GM12878 (cell line): ENCODE measurements at regions not wholly inside any gene's neighbourhood (a gene's known extent, or its start where the extent isn't known, plus 50 kb on each side); places are given as distances from the start of the nearest gene placed in this dataset.

Experiments
- ATAC-seq: fragments of 200-7000 bp; cut with Tn5 transposase; 3 replicates; pipeline ENCODE4 v1.9.1; 2020; ENCODE audit warnings: mild to moderate bottlenecking, moderate library complexity
- BruUV-seq: library from RNA; stranded (reverse); fragments of 400-500 nt; replicated peaks from 2 replicates; lab custom pipeline; 2021; lab: Mats Ljungman, UMichigan
- CTCF ChIA-PET: fragments of 300-600 bp; sonication (Branson Sonifier 250); formaldehyde crosslinking; extraction: SDS; loops from one replicate; lab custom pipeline; 2021; ENCODE audit warnings: inconsistent platforms; lab: Yijun Ruan, JAX
- POLR2A ChIA-PET: fragments of 350-600 bp; formaldehyde crosslinking; extraction: SDS; loops from one replicate; lab custom pipeline; 2021; ENCODE audit warnings: inconsistent platforms; lab: Charles Lee
- RAD21 ChIA-PET: fragments of 300-600 bp; sonication (Branson Sonifier 250); formaldehyde crosslinking; loops from one replicate; lab custom pipeline; 2023; ENCODE audit warnings: antibody characterized with exemption; ENCODE audit not compliant: unreplicated experiment; lab: Charles Lee
- SMC1A ChIA-PET: fragments of 300-600 bp; sonication (Branson Sonifier 250); formaldehyde crosslinking; loops from one replicate; lab custom pipeline; 2023; ENCODE audit not compliant: unreplicated experiment, uncharacterized antibody; lab: Charles Lee
- DNase-seq: peaks from one replicate; pipeline ENCODE4 v3.0.0-alpha.2; 2011; ENCODE audit warnings: low read depth, low spot score
- FAIRE-seq: peaks from 3 replicates; lab custom pipeline; 2011; peaks lifted over from hg19 to GRCh38; lab: Jason Lieb, UNC
- H2AFZ ChIP-seq: 2 replicates; pipeline ENCODE4 v1.6.0; 2011; ENCODE audit warnings: low read depth, low read length, control low read depth; ENCODE audit not compliant: control insufficient read depth
- H3K27ac ChIP-seq: 2 replicates; pipeline ENCODE4 v1.5.1; 2011; ENCODE audit warnings: control low read depth; ENCODE audit not compliant: control insufficient read depth, insufficient read depth
- H3K27me3 ChIP-seq, 2 experiments: replicated peaks in 1 of 2; 2 replicates each; pipeline versions ENCODE4 v1.6.0 to v1.6.1; 2011; ENCODE audit warnings: low read length in 1 of 2; ENCODE audit not compliant: control insufficient read depth in 2 of 2, insufficient read depth in 2 of 2
- H3K36me3 ChIP-seq, 2 experiments: 2 replicates each; pipeline ENCODE4 v1.5.1; 2011; ENCODE audit warnings: low read length in 1 of 2; ENCODE audit not compliant: control insufficient read depth in 2 of 2, insufficient read depth in 2 of 2
- H3K4me1 ChIP-seq: 2 replicates; pipeline ENCODE4 v1.6.1; 2011; ENCODE audit warnings: mild to moderate bottlenecking, low read length, moderate library complexity, mixed read lengths; ENCODE audit not compliant: control insufficient read depth, insufficient read depth
- H3K4me2 ChIP-seq: 2 replicates; pipeline ENCODE4 v1.6.0; 2011; ENCODE audit warnings: control low read depth; ENCODE audit not compliant: control insufficient read depth, insufficient read depth
- H3K4me3 ChIP-seq: fragments of 200-600 bp; sonication (generic); 2 replicates; pipeline ENCODE4 v1.5.1; 2016
- H3K79me2 ChIP-seq: 2 replicates; pipeline ENCODE4 v1.6.0; 2011; ENCODE audit warnings: low read length; ENCODE audit not compliant: control insufficient read depth, insufficient read depth
- H3K9ac ChIP-seq: 2 replicates; pipeline ENCODE4 v1.8.0; 2011; ENCODE audit warnings: low read length, control low read depth, mixed read lengths; ENCODE audit not compliant: control insufficient read depth, insufficient read depth
- H3K9me3 ChIP-seq: replicated peaks from 3 replicates; pipeline ENCODE4 v1.5.1; 2011; ENCODE audit warnings: mild to moderate bottlenecking, low read length; ENCODE audit not compliant: control insufficient read depth, insufficient read depth
- H4K20me1 ChIP-seq: 2 replicates; pipeline ENCODE4 v1.6.0; 2011; ENCODE audit not compliant: control insufficient read depth, insufficient read depth
- BCL3 ChIP-seq: IDR thresholded peaks from 2 replicates; pipeline ENCODE4 v1.6.1; 2011; ENCODE audit warnings: borderline replicate concordance, low read depth, mild to moderate bottlenecking, moderate library complexity, low read length; ENCODE audit not compliant: insufficient read depth, poor library complexity, severe bottlenecking
- BMI1 ChIP-seq: fragments of 450-650 bp; IDR thresholded peaks from 2 replicates; pipeline ENCODE4 v1.6.1; 2016; ENCODE audit warnings: mild to moderate bottlenecking, moderate library complexity, borderline replicate concordance
- CHD1 ChIP-seq: IDR thresholded peaks from 2 replicates; pipeline ENCODE4 v1.6.1; 2012; ENCODE audit warnings: low read depth, low read length, improper control_type of control experiment
- CTCF ChIP-seq, 3 experiments: IDR thresholded peaks in 2 of 3; conservative IDR thresholded peaks in 1 of 3; 2 replicates each; pipeline ENCODE4 v1.5.1; 2011; ENCODE audit warnings: low read depth in 3 of 3, low read length in 3 of 3, mild to moderate bottlenecking in 3 of 3, control low read depth in 2 of 3, moderate library complexity in 2 of 3, inconsistent platforms in 1 of 3, mixed read lengths in 1 of 3; ENCODE audit not compliant: control insufficient read depth in 2 of 3, insufficient read depth in 1 of 3; ENCODE audit errors: extremely low read depth in 1 of 3
- GABPA ChIP-seq: IDR thresholded peaks from 2 replicates; pipeline ENCODE4 v1.6.1; 2014; ENCODE audit warnings: antibody characterized with exemption, low read depth, mild to moderate bottlenecking, inconsistent platforms
- GATAD2B ChIP-seq: fragments of 450-650 bp; conservative IDR thresholded peaks from 2 replicates; pipeline ENCODE4 v1.6.1; 2017; ENCODE audit warnings: low read depth, mild to moderate bottlenecking, moderate library complexity
- IKZF1 ChIP-seq: fragments of 450-650 bp; conservative IDR thresholded peaks from 2 replicates; pipeline ENCODE4 v1.6.1; 2017; ENCODE audit warnings: antibody characterized with exemption, mild to moderate bottlenecking
- MTA3 ChIP-seq: IDR thresholded peaks from 2 replicates; pipeline ENCODE4 v1.6.1; 2012; ENCODE audit warnings: low read length, inconsistent platforms, borderline replicate concordance
- NFYB ChIP-seq: IDR thresholded peaks from 2 replicates; pipeline ENCODE4 v1.6.1; 2011; ENCODE audit warnings: low read depth, mild to moderate bottlenecking, low read length, improper control_type of control experiment, moderate library complexity; ENCODE audit not compliant: insufficient read depth
- PKNOX1 ChIP-seq: fragments of 450-650 bp; IDR thresholded peaks from 2 replicates; pipeline ENCODE4 v1.6.1; 2016; ENCODE audit warnings: mild to moderate bottlenecking
- RAD21 ChIP-seq: IDR thresholded peaks from 2 replicates; pipeline ENCODE4 v1.6.1; 2011; ENCODE audit warnings: mild to moderate bottlenecking, low read depth, low read length, moderate library complexity; ENCODE audit not compliant: insufficient read depth
- SUPT20H ChIP-seq: IDR thresholded peaks from 2 replicates; pipeline ENCODE4 v1.6.1; 2011; ENCODE audit warnings: low read depth, mild to moderate bottlenecking, low read length, moderate library complexity, borderline replicate concordance; ENCODE audit not compliant: control insufficient read depth
- ZBTB33 ChIP-seq: fragments of 450-650 bp; IDR thresholded peaks from 2 replicates; pipeline ENCODE4 v1.6.1; 2017; ENCODE audit warnings: mild to moderate bottlenecking
- ZNF622 ChIP-seq: fragments of 450-650 bp; IDR thresholded peaks from 2 replicates; pipeline ENCODE4 v1.6.1; 2017; ENCODE audit warnings: mild to moderate bottlenecking, inconsistent platforms
- ZZZ3 ChIP-seq: IDR thresholded peaks from 2 replicates; pipeline ENCODE4 v1.6.1; 2011; ENCODE audit warnings: low read depth; ENCODE audit not compliant: control insufficient read depth, insufficient read length
- WGBS: methylation state at CpG from one replicate; pipeline ENCODE4 v1.1.6; 2016; ENCODE audit warnings: low lambda C conversion rate; ENCODE audit not compliant: insufficient replicate concordance, insufficient coverage; ENCODE audit errors: missing lambda C conversion rate; 5-methylcytosine and 5-hydroxymethylcytosine counted together
- in situ Hi-C: fragments of 300-500 bp; cut with MboI; formaldehyde crosslinking; loops from 9 replicates; pipeline ENCODE4 v1.14.3; 2018; ENCODE audit warnings: mixed read lengths
- intact Hi-C: fragments of 100-400 bp; cut with micrococcal nuclease; formaldehyde crosslinking; loops from one replicate; pipeline ENCODE4 v1.14.2; 2022; ENCODE audit not compliant: unreplicated experiment

GRCh38 chr3:177787279-177788041 is 590.2 kb upstream of the TBL1XR1 start (continued):
- no peak for TF ChIP-seq ZZZ3

GRCh38 chr3:177789500-177789899 is 592.2 kb upstream of the TBL1XR1 start:
- ATAC-seq (no peak), DNase-seq (no peak), FAIRE-seq (no peak)
- Histone ChIP-seq H3K79me2 (no peaks in the 10 kb centered on the region), H2AFZ (no peak overlapping the region), H3K27me3 (no peaks in the 10 kb centered on the region; a peak in 2 of 4 replicates), H3K9me3 (no peaks in the 10 kb centered on the region; the same call in 2 of the 3 replicates), H3K9ac (no peak overlapping the region), H3K4me2 (no peak overlapping the region), H3K4me1 (no peaks in the 10 kb centered on the region), H3K36me3 (no peaks in the 10 kb centered on the region), H3K27ac (no peak overlapping the region), H3K4me3 (no peak overlapping the region), H4K20me1 (no peaks in the 10 kb centered on the region)
- in situ Hi-C loops (no loop called here), intact Hi-C loops (no loop called here)
- RAD21 ChIA-PET = no interaction called here
- WGBS = 56% methylated on average over 2 of the region's 2 CpGs
- SMC1A ChIA-PET = no interaction called here
- POLR2A ChIA-PET = no interaction called here
- no TSS peak for BruUV-seq
- CTCF ChIA-PET = no interaction called here
- no peak for TF ChIP-seq RAD21
- no peak for TF ChIP-seq BCL3
- no peak for TF ChIP-seq CTCF (IDR thresholded peaks at IDR 0.05 in 2 of 3, conservative IDR thresholded peaks at IDR 0.05 in 1 of 3; ENCODE audit: control insufficient read depth in 2 of 3, extremely low read depth in 1 of 3, insufficient read depth in 1 of 3, low read depth in 3 of 3, low read length in 3 of 3)
- TF ChIP-seq IKZF1 = no peak
- TF ChIP-seq GATAD2B = no peak
- TF ChIP-seq SUPT20H = no peak
- no peak for TF ChIP-seq ZBTB33
- TF ChIP-seq CHD1 = no peak
- no peak for TF ChIP-seq BMI1
- no peak for TF ChIP-seq ZNF622
- no peak for TF ChIP-seq PKNOX1
- no peak for TF ChIP-seq GABPA
- no peak for TF ChIP-seq NFYB
- no peak for TF ChIP-seq MTA3
